H1 (cell line): ENCODE measurements at regions not wholly inside any gene's neighbourhood (a gene's known extent, or its start where the extent isn't known, plus 50 kb on each side); places are given as distances from the start of the nearest gene placed in this dataset.

Experiments used
- JUN ChIP-seq: IDR thresholded peaks from 2 replicates; pipeline ENCODE4 v1.6.1; 2011; ENCODE audit warnings: low read depth, mild to moderate bottlenecking, improper control_type of control experiment, low read length
- KDM4A ChIP-seq: IDR thresholded peaks from one replicate; pipeline ENCODE4 v1.7.1; 2012; ENCODE audit warnings: low read depth, mild to moderate bottlenecking, moderate library complexity, low read length, inconsistent platforms; ENCODE audit not compliant: severe bottlenecking
- MAX ChIP-seq: IDR thresholded peaks from 2 replicates; pipeline ENCODE4 v1.6.1; 2012; ENCODE audit warnings: inconsistent platforms
- POLR2AphosphoS5 ChIP-seq: IDR thresholded peaks from 2 replicates; pipeline ENCODE4 v1.6.1; 2011; ENCODE audit warnings: low read depth, low read length
- RNF2 ChIP-seq: fragments of 200-900, 300-1000 bp; sonication (generic); IDR thresholded peaks from 2 replicates; pipeline ENCODE4 v1.7.1; 2016; ENCODE audit warnings: borderline replicate concordance, low read depth, mild to moderate bottlenecking, antibody characterized with exemption, low read length; ENCODE audit not compliant: poor library complexity, severe bottlenecking; ENCODE audit errors: missing control alignments
- YY1 ChIP-seq: IDR thresholded peaks from 2 replicates; pipeline ENCODE4 v1.6.1; 2011; ENCODE audit warnings: low read depth, mild to moderate bottlenecking, low read length

DNA sequence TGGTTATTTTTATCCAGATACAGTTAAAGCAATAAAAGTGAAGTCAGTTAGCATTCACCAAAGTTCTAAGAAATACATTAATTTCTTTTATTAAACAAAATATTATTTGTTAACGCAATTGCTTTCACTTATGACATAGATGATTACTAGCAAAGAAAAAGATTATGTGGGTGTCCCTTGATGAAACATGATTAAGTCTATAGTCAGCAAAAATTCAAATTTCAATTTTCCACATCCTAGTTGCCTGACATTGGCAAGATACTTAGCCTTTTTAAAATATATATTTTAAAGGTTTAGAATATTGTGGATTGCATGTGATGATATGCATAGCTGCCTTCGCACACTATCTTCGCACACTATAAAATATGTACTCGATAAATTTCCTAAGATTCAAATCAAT lies 1780.5 kb upstream of the MIR17HG start:
- no peak for TF ChIP-seq RNF2
- no peak for TF ChIP-seq POLR2AphosphoS5
- no peak for TF ChIP-seq YY1
- no peak for TF ChIP-seq KDM4A
- TF ChIP-seq JUN: no peak
- TF ChIP-seq MAX: no peak
